A673 (cell line): ENCODE measurements at regions not wholly inside any gene's neighbourhood (a gene's known extent, or its start where the extent isn't known, plus 50 kb on each side); places are given as distances from the start of the nearest gene placed in this dataset.
"Not testable (repeated sequence)": the region's sequence is repeated elsewhere in the genome, so short reads cannot be mapped to it uniquely, and the experiment has no call there.

Experiments
- BruUV-seq: library from RNA; stranded (reverse); fragments of 400-500 nt; replicated peaks from 2 replicates; lab custom pipeline; 2021; lab: Mats Ljungman, UMichigan
- CTCF ChIA-PET: fragments of 300-600 bp; sonication (Branson Sonifier 250); formaldehyde crosslinking; loops from one replicate; lab custom pipeline; 2022; ENCODE audit warnings: antibody characterized with exemption; lab: Charles Lee
- POLR2A ChIA-PET: fragments of 300-600 bp; sonication (Branson Sonifier 250); formaldehyde crosslinking; loops from one replicate; lab custom pipeline; 2022; ENCODE audit warnings: antibody characterized with exemption; ENCODE audit not compliant: low non-redundant PET; lab: Charles Lee
- DNase-seq: peaks from one replicate; pipeline ENCODE4 v3.0.0-alpha.2; 2015; ENCODE audit warnings: low spot score
- H3K27ac ChIP-seq: fragments of 200-600 bp; sonication (generic); 2 replicates; pipeline ENCODE4 v1.5.1; 2016; ENCODE audit warnings: mixed run types, low read depth, mild to moderate bottlenecking, mixed read lengths, antibody characterized with exemption, low read length; ENCODE audit not compliant: poor library complexity, severe bottlenecking
- H3K27me3 ChIP-seq: fragments of 200-600 bp; sonication (generic); replicated peaks from 2 replicates; pipeline ENCODE4 v1.6.1; 2017; ENCODE audit warnings: mixed run types, low read depth, mild to moderate bottlenecking, mixed read lengths, antibody characterized with exemption, low read length; ENCODE audit not compliant: insufficient read depth, poor library complexity
- H3K36me3 ChIP-seq: fragments of 200-600 bp; sonication (generic); 2 replicates; pipeline ENCODE4 v1.6.1; 2016; ENCODE audit warnings: mixed run types, mild to moderate bottlenecking, mixed read lengths, antibody characterized with exemption, low read length; ENCODE audit not compliant: insufficient read depth, poor library complexity, severe bottlenecking
- H3K4me1 ChIP-seq: fragments of 200-600 bp; sonication (generic); 2 replicates; pipeline ENCODE4 v1.6.1; 2017; ENCODE audit warnings: mixed run types, mild to moderate bottlenecking, mixed read lengths, antibody characterized with exemption, low read length; ENCODE audit not compliant: insufficient read depth, poor library complexity, severe bottlenecking
- H3K4me3 ChIP-seq: fragments of 200-600 bp; sonication (generic); 2 replicates; pipeline ENCODE4 v1.5.1; 2016; ENCODE audit warnings: low read depth, mixed run types, mild to moderate bottlenecking, mixed read lengths, low read length; ENCODE audit not compliant: poor library complexity, severe bottlenecking
- H3K9me3 ChIP-seq: fragments of 200-600 bp; sonication (generic); 2 replicates; pipeline ENCODE4 v1.6.1; 2016; ENCODE audit warnings: mixed run types, low read depth, mild to moderate bottlenecking, mixed read lengths, antibody characterized with exemption, low read length; ENCODE audit not compliant: poor library complexity, severe bottlenecking
- CTCF ChIP-seq: fragments of 300-800, 200-600 bp; sonication (generic); conservative IDR thresholded peaks from 2 replicates; pipeline ENCODE4 v1.5.1; 2017; ENCODE audit warnings: low read depth, mild to moderate bottlenecking, antibody characterized with exemption, low read length, moderate library complexity, mixed read lengths
- EZH2 ChIP-seq: fragments of 200-600 bp; sonication (generic); IDR thresholded peaks from 2 replicates; pipeline ENCODE4 v1.6.1; 2017; ENCODE audit warnings: borderline replicate concordance, low read depth, mild to moderate bottlenecking, mixed read lengths, antibody characterized with exemption, low read length; ENCODE audit not compliant: poor library complexity, severe bottlenecking
- intact Hi-C: fragments of 100-400 bp; cut with micrococcal nuclease; formaldehyde crosslinking; loops from one replicate; pipeline ENCODE4 v1.10.0; 2022; ENCODE audit not compliant: unreplicated experiment

- peak; percentile 16 for DNase-seq
- Histone ChIP-seq H3K27ac (no peak overlapping the region), H3K36me3 (no peaks in the 10 kb centered on the region), H3K9me3 (no peaks in the 10 kb centered on the region), H3K4me3 (no peak overlapping the region), H3K27me3 (no peaks in the 10 kb centered on the region), H3K4me1 (no peaks in the 10 kb centered on the region)
- TF ChIP-seq EZH2 (no peak), CTCF (peak; percentile 48)
- no TSS peak for BruUV-seq
- intact Hi-C loops = loop anchor here (2.0 to 10.0 kb wide), 2 partner anchors 232 to 808 kb away; no protein-coding TSS in a partner anchor
- ChIA-PET CTCF (interaction anchor here (0.6 to 1.0 kb wide), 3 partner anchors 332 to 385 kb away, joined by 3 to 6 read pairs (median 3); no protein-coding TSS in a partner anchor), POLR2A (no interaction called here)
Observed at GRCh38 chr13:81872581-81872980, 1531.7 kb upstream of the SPRY2 start.

- H3K27ac ChIP-seq, H3K4me1 ChIP-seq, DNase-seq, H3K27me3 ChIP-seq, POLR2A ChIA-PET, BruUV-seq, H3K36me3 ChIP-seq, H3K4me3 ChIP-seq, H3K9me3 ChIP-seq: not testable (repeated sequence)
- CTCF ChIA-PET = interaction anchor here (1.0 kb wide), 1 partner anchor 331 kb away, joined by 6 read pairs; no protein-coding TSS in a partner anchor
- intact Hi-C loops = loop anchor here (2.0 to 10.0 kb wide), 2 partner anchors 231 to 807 kb away; no protein-coding TSS in a partner anchor
Observed at GRCh38 chr13:81871751-81872325, 1530.9 kb upstream of the SPRY2 start.

- no peak overlapping the region for H3K4me3 ChIP-seq
- ChIA-PET CTCF (no interaction called here), POLR2A (no interaction called here)
- no TSS peak for BruUV-seq
- H3K9me3 ChIP-seq = no peaks in the 10 kb centered on the region
- TF ChIP-seq EZH2 (no peak), CTCF (no peak)
- intact Hi-C loops = no loop called here
- no peak for DNase-seq
- no peaks in the 10 kb centered on the region for H3K4me1 ChIP-seq
- no peaks in the 10 kb centered on the region for H3K27me3 ChIP-seq
- H3K27ac ChIP-seq = no peak overlapping the region
- H3K36me3 ChIP-seq = no peaks in the 10 kb centered on the region
Observed at GRCh38 chr13:81848291-81848690, 1507.4 kb upstream of the SPRY2 start.

- Histone ChIP-seq H3K27me3 (no peaks in the 10 kb centered on the region), H3K27ac (no peak overlapping the region), H3K4me3 (no peak overlapping the region), H3K4me1 (no peaks in the 10 kb centered on the region), H3K36me3 (no peaks in the 10 kb centered on the region), H3K9me3 (no peaks in the 10 kb centered on the region)
- ChIA-PET POLR2A (no interaction called here), CTCF (no interaction called here)
- DNase-seq = no peak
- intact Hi-C loops = no loop called here
- no TSS peak for BruUV-seq
- TF ChIP-seq CTCF (no peak), EZH2 (no peak)
Observed at GRCh38 chr13:81846771-81847170, 1505.8 kb upstream of the SPRY2 start.
